Adrenal gland (tissue), 9 donors: ENCODE measurements at regions not wholly inside any gene's neighbourhood (a gene's known extent, or its start where the extent isn't known, plus 50 kb on each side); places are given as distances from the start of the nearest gene placed in this dataset.
"Not testable (repeated sequence)": the region's sequence is repeated elsewhere in the genome, so short reads cannot be mapped to it uniquely, and the experiment has no call there.

Source experiments
- DNase-seq, 7 donors: peaks; one replicate each; pipeline ENCODE4 v3.0.0-alpha.2; 2019 to 2020
- H3K27ac ChIP-seq, 5 donors: fragments of 200-600 bp; sonication (generic) in 4 of 5; 1 replicate in 3 of 5; 2 replicates in 2 of 5; pipeline versions ENCODE4 v1.5.1 to v1.8.0; 2016 to 2020; ENCODE audit warnings: mild to moderate bottlenecking in 1 of 5
- H3K27me3 ChIP-seq: fragments of 200-600 bp; 2 replicates; pipeline ENCODE4 v1.8.0; 2021
- H3K36me3 ChIP-seq, 2 donors: fragments of 200-600 bp; replicated peaks in 1 of 2; 1 replicate in 1 of 2; 2 replicates in 1 of 2; pipeline versions ENCODE4 v1.5.1 to v1.8.0; 2018 to 2022
- H3K4me1 ChIP-seq, 2 donors: fragments of 200-600 bp; replicated peaks in 1 of 2; 1 replicate in 1 of 2; 2 replicates in 1 of 2; pipeline versions ENCODE4 v1.5.1 to v1.8.0; 2018 to 2021
- H3K4me3 ChIP-seq, 4 donors: fragments of 200-600 bp; sonication (generic) in 3 of 4; one replicate each; pipeline ENCODE4 v1.5.1; 2016 to 2018
- H3K9me3 ChIP-seq, 3 donors: fragments of 200-600 bp; sonication (generic) in 1 of 3; replicated peaks in 1 of 3; 1 replicate in 2 of 3; 2 replicates in 1 of 3; pipeline versions ENCODE4 v1.5.1 to v1.8.0; 2016 to 2021
- POLR2A ChIP-seq, 2 donors: fragments of 450-650 bp; IDR thresholded peaks; one replicate each; pipeline ENCODE4 v1.6.1; 2017; ENCODE audit warnings: antibody characterized with exemption in 2 of 2, mild to moderate bottlenecking in 2 of 2, moderate library complexity in 1 of 2
- WGBS, 4 donors: extraction: QIAGEN DNeasy Blood & Tissue Kit in 2 of 4; methylation state at CpG; one replicate each; pipeline versions ENCODE4 v1.1.5 to v1.1.7; 2013 to 2017; 5-methylcytosine and 5-hydroxymethylcytosine counted together
- intact Hi-C, 2 donors: fragments of 100-400 bp; cut with DNase I; formaldehyde crosslinking; loops; one replicate each; pipeline versions ENCODE4 v1.14.1 to v1.15.0; 2022 to 2023
- TF ChIP-seq, protein P1 (sequence below), 6 experiments: fragments of 450-650 bp in 4 of 6; fragments of 200-600 bp in 2 of 6; sonication (generic) in 1 of 6; IDR thresholded peaks; 1 replicate in 5 of 6; 2 replicates in 1 of 6; pipeline versions ENCODE4 v1.5.1 to v1.8.0; 2016 to 2021; ENCODE audit warnings: antibody characterized with exemption in 6 of 6, mild to moderate bottlenecking in 2 of 6, moderate library complexity in 1 of 6
- donor health status: healthy with polysubstance abuse.
- donor health status: Bipolar disorder and iron deficiency.
- donor health status: DM: yes; HTN: yes; CAD: no.
- donor health status: DM: no; HTN: no; CAD: no.
- donor health status: DM: no; HTN: no; CAD: no.

DNA sequence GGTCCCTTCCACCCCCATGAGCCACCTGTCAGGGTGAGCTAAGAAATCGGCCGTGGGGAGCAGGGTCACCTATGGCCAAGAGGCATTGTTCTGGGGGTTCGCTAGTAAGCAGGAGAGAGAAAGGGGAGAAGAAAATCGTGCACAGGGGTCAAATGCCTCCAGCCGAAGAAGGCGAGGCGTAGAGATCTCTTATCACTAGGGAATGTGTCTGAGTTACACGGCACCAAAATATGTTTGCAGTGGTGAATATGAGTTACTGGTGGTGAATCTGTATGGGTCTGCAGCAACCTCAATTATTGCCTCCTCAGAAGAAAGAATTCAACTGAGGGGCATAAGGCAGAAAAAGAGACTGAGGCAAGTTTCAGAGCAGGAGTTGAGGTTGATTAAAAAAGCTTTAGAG lies 54.2 kb upstream of the RABGAP1L start:
- Histone ChIP-seq H3K36me3 (no peaks in the 10 kb centered on the region), H3K4me3 (no peak overlapping the region), H3K4me1 (no peaks in the 10 kb centered on the region), H3K27ac (no peak overlapping the region), H3K27me3 (no peaks in the 10 kb centered on the region), H3K9me3 (no peaks in the 10 kb centered on the region)
- WGBS, 4 donors, result 87 to 90% (median 89%) methylated on average over 8 of the region's 8 CpGs
- intact Hi-C loops, result no loop called here
- TF ChIP-seq, protein P1, sequence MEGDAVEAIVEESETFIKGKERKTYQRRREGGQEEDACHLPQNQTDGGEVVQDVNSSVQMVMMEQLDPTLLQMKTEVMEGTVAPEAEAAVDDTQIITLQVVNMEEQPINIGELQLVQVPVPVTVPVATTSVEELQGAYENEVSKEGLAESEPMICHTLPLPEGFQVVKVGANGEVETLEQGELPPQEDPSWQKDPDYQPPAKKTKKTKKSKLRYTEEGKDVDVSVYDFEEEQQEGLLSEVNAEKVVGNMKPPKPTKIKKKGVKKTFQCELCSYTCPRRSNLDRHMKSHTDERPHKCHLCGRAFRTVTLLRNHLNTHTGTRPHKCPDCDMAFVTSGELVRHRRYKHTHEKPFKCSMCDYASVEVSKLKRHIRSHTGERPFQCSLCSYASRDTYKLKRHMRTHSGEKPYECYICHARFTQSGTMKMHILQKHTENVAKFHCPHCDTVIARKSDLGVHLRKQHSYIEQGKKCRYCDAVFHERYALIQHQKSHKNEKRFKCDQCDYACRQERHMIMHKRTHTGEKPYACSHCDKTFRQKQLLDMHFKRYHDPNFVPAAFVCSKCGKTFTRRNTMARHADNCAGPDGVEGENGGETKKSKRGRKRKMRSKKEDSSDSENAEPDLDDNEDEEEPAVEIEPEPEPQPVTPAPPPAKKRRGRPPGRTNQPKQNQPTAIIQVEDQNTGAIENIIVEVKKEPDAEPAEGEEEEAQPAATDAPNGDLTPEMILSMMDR (IDR thresholded peaks at IDR 0.05), result no peak
- no peak for TF ChIP-seq POLR2A (IDR thresholded peaks at IDR 0.05)
- DNase-seq, result no peak

DNA sequence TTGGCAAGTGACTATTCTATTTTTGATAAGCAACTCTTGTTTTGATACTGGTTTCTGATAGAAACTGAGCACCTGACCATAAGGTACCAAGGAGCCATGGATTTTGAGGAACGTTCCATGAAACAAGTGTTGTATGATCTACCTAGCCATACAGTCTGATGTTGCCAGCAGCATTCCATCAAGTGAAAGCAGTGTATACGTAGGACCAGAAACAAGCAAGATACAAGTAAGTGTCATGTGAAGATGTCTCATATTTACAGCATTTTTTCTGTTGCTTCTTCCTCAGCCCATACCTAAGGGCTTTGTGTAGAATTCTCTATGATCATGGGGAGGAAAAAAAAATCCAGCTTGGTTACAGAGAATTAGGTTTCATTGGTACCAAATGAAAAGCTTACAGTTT lies 55.6 kb upstream of the RABGAP1L start:
- Histone ChIP-seq H3K4me1 (no peaks in the 10 kb centered on the region), H3K4me3 (no peak overlapping the region), H3K27ac (no peak overlapping the region), H3K27me3 (no peaks in the 10 kb centered on the region), H3K36me3 (no peaks in the 10 kb centered on the region), H3K9me3 (no peaks in the 10 kb centered on the region)
- intact Hi-C loops, result no loop called here
- no peak for DNase-seq
- TF ChIP-seq, protein P1 (IDR thresholded peaks at IDR 0.05), result no peak
- TF ChIP-seq POLR2A (IDR thresholded peaks at IDR 0.05), result no peak
- 82 to 90% (median 88%) methylated on average over 2 of the region's 2 CpGs for WGBS, 4 donors

DNA sequence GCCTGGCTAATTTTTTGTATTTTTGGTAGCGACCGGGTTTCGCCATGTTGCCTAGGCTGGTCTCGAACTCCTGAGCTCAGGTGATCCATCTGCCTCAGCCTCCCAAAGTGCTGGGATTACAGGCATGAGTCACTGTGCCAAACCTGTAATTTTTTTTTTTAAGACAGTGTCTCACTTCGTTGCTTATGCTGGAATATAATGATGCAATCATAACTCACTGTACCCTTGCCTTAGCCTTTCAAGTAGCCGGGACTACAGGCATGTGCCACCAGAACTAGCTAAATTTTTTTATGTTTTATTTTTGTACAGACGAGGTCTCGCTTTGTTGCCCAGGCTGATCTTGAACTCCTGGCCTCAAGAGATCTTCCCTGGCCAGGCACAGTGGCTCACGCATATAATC lies 57.3 kb upstream of the RABGAP1L start:
- H3K36me3 ChIP-seq, H3K4me3 ChIP-seq, H3K27ac ChIP-seq, H3K27me3 ChIP-seq, DNase-seq, H3K9me3 ChIP-seq, H3K4me1 ChIP-seq, intact Hi-C loops: not testable (repeated sequence)
- WGBS, 4 donors, result 84 to 89% (median 86%) methylated on average over 9 of the region's 9 CpGs

DNA sequence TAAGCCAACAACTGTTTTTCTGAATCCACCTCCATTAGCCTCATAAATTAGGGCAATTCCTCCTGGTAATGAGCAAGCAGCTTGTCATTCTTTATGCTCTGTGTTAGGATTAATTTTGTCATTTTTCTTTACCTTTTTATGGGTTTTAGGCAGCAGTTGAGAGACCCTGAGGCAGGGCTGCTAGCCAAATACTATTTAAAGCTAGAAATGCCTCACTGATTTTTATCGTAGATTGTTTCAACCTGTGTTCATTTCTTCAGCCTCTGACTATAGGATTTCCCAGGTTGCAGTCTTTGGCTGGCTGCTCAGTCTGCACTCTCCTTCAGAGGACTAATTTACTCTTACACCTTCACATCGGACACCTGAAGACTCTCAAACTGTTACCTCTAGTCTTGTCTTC lies 61.9 kb upstream of the RABGAP1L start:
- Histone ChIP-seq H3K4me1 (no peaks in the 10 kb centered on the region), H3K36me3 (no peaks in the 10 kb centered on the region), H3K9me3 (no peaks in the 10 kb centered on the region), H3K27ac (no peak overlapping the region), H3K27me3 (no peaks in the 10 kb centered on the region), H3K4me3 (no peak overlapping the region)
- TF ChIP-seq, protein P1 (IDR thresholded peaks at IDR 0.05), result no peak
- TF ChIP-seq POLR2A (IDR thresholded peaks at IDR 0.05), result no peak
- 73 to 79% (median 76%) methylated on average over 2 of the region's 2 CpGs for WGBS, 4 donors
- no peak for DNase-seq
- intact Hi-C loops, result no loop called here

DNA sequence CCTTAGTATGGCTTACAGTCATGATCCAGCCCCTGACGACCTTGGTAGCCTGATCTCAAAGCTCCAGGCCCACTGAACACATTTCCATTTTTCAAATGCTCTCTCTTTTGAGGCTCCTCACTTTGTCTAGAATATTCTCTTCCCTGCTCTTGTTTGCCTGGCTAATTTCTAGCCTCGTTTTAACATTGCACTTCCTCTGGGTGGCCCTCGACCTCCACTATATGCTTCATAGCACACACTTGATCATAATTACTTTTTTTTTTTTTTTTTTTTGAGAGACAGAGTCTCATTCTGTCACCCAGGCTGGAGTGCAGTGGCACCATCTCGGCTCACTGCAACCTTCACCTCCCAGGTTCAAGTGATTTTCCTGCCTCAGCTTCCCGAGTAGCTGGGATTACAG lies 65.5 kb upstream of the RABGAP1L start:
- H3K27me3 ChIP-seq, H3K36me3 ChIP-seq, H3K4me3 ChIP-seq, intact Hi-C loops, H3K4me1 ChIP-seq, H3K9me3 ChIP-seq, DNase-seq, H3K27ac ChIP-seq: not testable (repeated sequence)
- WGBS, 4 donors, result 55 to 73% (median 58%) methylated on average over 5 of the region's 5 CpGs
